H1 (cell line): ENCODE measurements at regions not wholly inside any gene's neighbourhood (a gene's known extent, or its start where the extent isn't known, plus 50 kb on each side); places are given as distances from the start of the nearest gene placed in this dataset.
A peak's percentile ranks its signal among the peaks of the same experiment; 100 is the strongest.

ENCODE experiments used
- CTCF ChIA-PET: fragments of 300-600 bp; sonication (Branson Sonifier 250); formaldehyde crosslinking; loops from one replicate; lab custom pipeline; 2021; ENCODE audit not compliant: partially characterized antibody; lab: Charles Lee
- POLR2A ChIA-PET: fragments of 300-600 bp; sonication (Branson Sonifier 250); formaldehyde crosslinking; loops from one replicate; lab custom pipeline; 2021; ENCODE audit warnings: inconsistent platforms; ENCODE audit not compliant: partially characterized antibody; lab: Charles Lee
- DNase-seq, 2 experiments: peaks; one replicate each; pipeline versions ENCODE4 v3.0.0 to v3.0.0-alpha.2; 2010 to 2022; ENCODE audit warnings: low spot score in 2 of 2, low read depth in 1 of 2, mixed read lengths in 1 of 2
- FAIRE-seq: peaks from 2 replicates; lab custom pipeline; 2011; peaks lifted over from hg19 to GRCh38; lab: Jason Lieb, UNC
- H2AFZ ChIP-seq: 2 replicates; pipeline ENCODE4 v1.8.1; 2012; ENCODE audit warnings: low read length, inconsistent platforms
- H2AK5ac ChIP-seq: 2 replicates; pipeline ENCODE4 v1.6.1; 2013; ENCODE audit warnings: low read depth, low read length
- H2BK120ac ChIP-seq: replicated peaks from 2 replicates; pipeline ENCODE3; 2013; ENCODE audit warnings: low read depth, low read length, inconsistent platforms
- H2BK12ac ChIP-seq: 2 replicates; pipeline ENCODE4 v1.6.1; 2013; ENCODE audit warnings: low read depth, low read length
- H2BK15ac ChIP-seq: 2 replicates; pipeline ENCODE4 v1.6.1; 2013; ENCODE audit warnings: low read length
- H2BK20ac ChIP-seq: 2 replicates; pipeline ENCODE4 v1.6.1; 2013; ENCODE audit warnings: low read length
- H2BK5ac ChIP-seq: 2 replicates; pipeline ENCODE4 v1.6.1; 2013; ENCODE audit warnings: low read depth, low read length
- H3K14ac ChIP-seq: 2 replicates; pipeline ENCODE4 v1.6.1; 2013; ENCODE audit warnings: inconsistent platforms; ENCODE audit not compliant: insufficient read length
- H3K18ac ChIP-seq: 2 replicates; pipeline ENCODE4 v1.6.1; 2013; ENCODE audit warnings: low read length; ENCODE audit errors: extremely low read depth
- H3K23ac ChIP-seq: 2 replicates; pipeline ENCODE4 v1.6.1; 2013; ENCODE audit warnings: inconsistent platforms; ENCODE audit not compliant: insufficient read length
- H3K23me2 ChIP-seq: 2 replicates; pipeline ENCODE4 v1.6.1; 2013; ENCODE audit warnings: low read depth, low read length
- H3K27ac ChIP-seq: 2 replicates; pipeline ENCODE4 v1.6.1; 2011; ENCODE audit warnings: low read depth, low read length, inconsistent platforms
- H3K27me3 ChIP-seq, 4 experiments: replicated peaks in 1 of 4; 1 replicate in 1 of 4; 2 replicates in 3 of 4; pipeline versions ENCODE4 v1.6.1 to v1.8.1; 2011 to 2013; ENCODE audit warnings: low read length in 3 of 4, mild to moderate bottlenecking in 3 of 4, inconsistent platforms in 2 of 4, mixed read lengths in 2 of 4, moderate library complexity in 1 of 4; ENCODE audit not compliant: control insufficient read depth in 3 of 4, insufficient read depth in 3 of 4; ENCODE audit errors: extremely low read depth in 1 of 4
- H3K36me3 ChIP-seq, 4 experiments: 2 replicates each; pipeline versions ENCODE4 v1.6.1 to v1.8.1; 2011 to 2013; ENCODE audit warnings: mild to moderate bottlenecking in 4 of 4, low read length in 3 of 4, moderate library complexity in 2 of 4, control low read depth in 1 of 4, inconsistent platforms in 1 of 4; ENCODE audit not compliant: insufficient read depth in 4 of 4, control insufficient read depth in 2 of 4
- H3K4ac ChIP-seq: replicated peaks from 2 replicates; pipeline ENCODE3; 2013; ENCODE audit warnings: low read length, low read depth, mixed read lengths, inconsistent platforms; ENCODE audit not compliant: insufficient read length
- H3K4me1 ChIP-seq, 4 experiments: replicated peaks in 1 of 4; 1 replicate in 1 of 4; 2 replicates in 3 of 4; pipeline versions ENCODE4 v1.6.1 to v1.8.1; 2011 to 2013; ENCODE audit warnings: low read length in 3 of 4, inconsistent platforms in 2 of 4, mixed read lengths in 1 of 4; ENCODE audit not compliant: insufficient read depth in 4 of 4, control insufficient read depth in 3 of 4
- H3K4me2 ChIP-seq, 2 experiments: 2 replicates each; pipeline versions ENCODE4 v1.6.1 to v1.8.1; 2011 to 2013; ENCODE audit warnings: low read depth in 2 of 2, low read length in 2 of 2, control low read depth in 1 of 2, inconsistent platforms in 1 of 2, mild to moderate bottlenecking in 1 of 2; ENCODE audit not compliant: insufficient read depth in 1 of 2
- H3K4me3 ChIP-seq, 4 experiments: fragments of 200-600, 300-600 bp in 1 of 4; sonication (generic), shearing (Covaris generic), sonication (Bioruptor Twin) in 1 of 4; 2 replicates each; pipeline versions ENCODE4 v1.5.1 to v1.8.1; 2011 to 2016; ENCODE audit warnings: low read length in 4 of 4, low read depth in 3 of 4, control low read depth in 2 of 4, inconsistent platforms in 2 of 4, mild to moderate bottlenecking in 2 of 4, mixed read lengths in 1 of 4, moderate library complexity in 1 of 4; ENCODE audit not compliant: insufficient read depth in 2 of 4; ENCODE audit errors: extremely low read depth in 1 of 4
- H3K56ac ChIP-seq: replicated peaks from 2 replicates; pipeline ENCODE3; 2013; ENCODE audit warnings: low read depth, mild to moderate bottlenecking, mixed read lengths, low read length, inconsistent platforms; ENCODE audit not compliant: insufficient read length
- H3K79me1 ChIP-seq: 2 replicates; pipeline ENCODE4 v1.6.1; 2013; ENCODE audit warnings: low read depth, low read length, control low read depth
- H3K79me2 ChIP-seq, 2 experiments: 2 replicates each; pipeline versions ENCODE4 v1.6.1 to v1.8.1; 2012 to 2013; ENCODE audit warnings: low read length in 2 of 2, mild to moderate bottlenecking in 2 of 2, inconsistent platforms in 1 of 2; ENCODE audit not compliant: insufficient read depth in 2 of 2, control insufficient read depth in 1 of 2
- H3K9ac ChIP-seq, 4 experiments: replicated peaks in 1 of 4; 1 replicate in 1 of 4; 2 replicates in 3 of 4; pipeline versions ENCODE4 v1.6.1 to v1.8.1; 2011 to 2013; ENCODE audit warnings: low read depth in 3 of 4, low read length in 3 of 4, control low read depth in 2 of 4, mild to moderate bottlenecking in 2 of 4, moderate library complexity in 2 of 4, inconsistent platforms in 1 of 4; ENCODE audit errors: extremely low read depth in 1 of 4
- H3K9me3 ChIP-seq, 2 experiments: 2 replicates each; pipeline versions ENCODE4 v1.6.1 to v1.8.1; 2012 to 2013; ENCODE audit warnings: mild to moderate bottlenecking in 2 of 2, moderate library complexity in 2 of 2, control low read depth in 1 of 2, inconsistent platforms in 1 of 2, low read depth in 1 of 2, low read length in 1 of 2, mixed read lengths in 1 of 2; ENCODE audit not compliant: insufficient read depth in 2 of 2
- H4K20me1 ChIP-seq, 2 experiments: replicated peaks in 1 of 2; 2 replicates each; pipeline versions ENCODE3 to v1.8.1; 2011 to 2013; ENCODE audit warnings: inconsistent platforms in 2 of 2, low read length in 2 of 2, mild to moderate bottlenecking in 1 of 2; ENCODE audit not compliant: insufficient read depth in 2 of 2, control insufficient read depth in 1 of 2
- H4K5ac ChIP-seq: 2 replicates; pipeline ENCODE4 v1.6.1; 2013; ENCODE audit warnings: low read length, low read depth, mixed read lengths, inconsistent platforms; ENCODE audit not compliant: insufficient read length
- H4K8ac ChIP-seq: 2 replicates; pipeline ENCODE4 v1.8.0; 2013; ENCODE audit warnings: mild to moderate bottlenecking, moderate library complexity, low read length, inconsistent platforms; ENCODE audit not compliant: insufficient read depth; ENCODE audit errors: extremely low read depth
- H4K91ac ChIP-seq: replicated peaks from 2 replicates; pipeline ENCODE3; 2013; ENCODE audit warnings: low read length, mixed read lengths, inconsistent platforms; ENCODE audit not compliant: insufficient read length
- CHD7 ChIP-seq: fragments of 300-600 bp; sonication (generic); IDR thresholded peaks from 2 replicates; pipeline ENCODE4 v1.7.1; 2012; ENCODE audit warnings: low read length, moderate library complexity, mild to moderate bottlenecking, inconsistent platforms; ENCODE audit not compliant: insufficient replicate concordance
- WGBS, 2 experiments: shearing (Covaris generic) in 1 of 2; methylation state at CpG; one replicate each; pipeline versions ENCODE4 v1.1.6 to v1.1.7; 2013 to 2015; ENCODE audit warnings: low lambda C conversion rate in 2 of 2, mixed read lengths in 2 of 2, inconsistent platforms in 1 of 2, low coverage in 1 of 2, missing lambda C conversion rate in 1 of 2; ENCODE audit not compliant: insufficient replicate concordance in 2 of 2, insufficient coverage in 1 of 2, insufficient read length in 1 of 2; ENCODE audit errors: extremely low coverage in 1 of 2, missing lambda C conversion rate in 1 of 2; 5-methylcytosine and 5-hydroxymethylcytosine counted together

- Histone ChIP-seq H3K4me3 (no peak overlapping the region), H2BK15ac (no peak overlapping the region), H4K20me1 (no peaks in the 10 kb centered on the region), H3K23me2 (no peaks in the 10 kb centered on the region), H3K27ac (no peak overlapping the region), H2BK120ac (no peak overlapping the region), H3K14ac (no peak overlapping the region), H3K23ac (no peak overlapping the region), H4K8ac (no peak overlapping the region), H3K79me1 (no peaks in the 10 kb centered on the region), H3K79me2 (no peaks in the 10 kb centered on the region), H3K18ac (no peak overlapping the region), H2BK20ac (no peak overlapping the region), H3K36me3 (no peaks in the 10 kb centered on the region), H3K4me2 (no peak overlapping the region), H2BK12ac (no peak overlapping the region), H2AK5ac (no peak overlapping the region), H3K56ac (no peak overlapping the region), H3K27me3 (no peaks in the 10 kb centered on the region), H3K4me1 (no peaks in the 10 kb centered on the region), H2BK5ac (no peak overlapping the region), H3K9ac (no peak overlapping the region), H3K9me3 (no peaks in the 10 kb centered on the region), H2AFZ (peak overlapping the region; percentile 65; the same call in 1 of the 2 replicates), H4K5ac (no peak overlapping the region), H4K91ac (no peak overlapping the region), H3K4ac (no peak overlapping the region)
- no peak for FAIRE-seq
- 88% methylated on average over 2 of the region's 2 CpGs; no CpG with 5 or more reads in 1 of the 2 experiments for WGBS, 2 experiments
- POLR2A ChIA-PET = no interaction called here
- no peak for DNase-seq
- CTCF ChIA-PET = interaction anchor here (0.6 kb wide), 1 partner anchor 482 kb away, joined by 3 read pairs; no protein-coding TSS in a partner anchor
- no peak for TF ChIP-seq CHD7
Observed at GRCh38 chr14:28496364-28496763, 270.2 kb upstream of the FOXG1 start.
